OCI-LY1 (cell line): ENCODE measurements at regions not wholly inside any gene's neighbourhood (a gene's known extent, or its start where the extent isn't known, plus 50 kb on each side); places are given as distances from the start of the nearest gene placed in this dataset.

Source experiments
- H2AFZ ChIP-seq: fragments of 200-600 bp; sonication (generic), shearing (Covaris generic); 2 replicates; pipeline ENCODE4 v1.6.0; 2014; ENCODE audit warnings: antibody characterized with exemption, mild to moderate bottlenecking, low read length
- H3F3A ChIP-seq: fragments of 200-600 bp; sonication (generic), shearing (Covaris generic); 2 replicates; pipeline ENCODE4 v1.6.0; 2014; ENCODE audit warnings: mild to moderate bottlenecking, antibody characterized with exemption, low read length, moderate library complexity; ENCODE audit not compliant: insufficient read depth
- H3K27ac ChIP-seq: fragments of 200-600 bp; sonication (generic); 2 replicates; pipeline ENCODE4 v1.5.1; 2014; ENCODE audit warnings: low read length, mixed run types, mild to moderate bottlenecking, low read depth; ENCODE audit not compliant: poor library complexity, severe bottlenecking
- H3K27me3 ChIP-seq: fragments of 200-600 bp; sonication (generic); 2 replicates; pipeline ENCODE4 v1.6.0; 2014; ENCODE audit warnings: antibody characterized with exemption, mild to moderate bottlenecking, low read length, moderate library complexity; ENCODE audit not compliant: insufficient read depth
- H3K36me3 ChIP-seq: fragments of 200-600 bp; sonication (generic); 2 replicates; pipeline ENCODE4 v1.6.1; 2014; ENCODE audit warnings: mild to moderate bottlenecking, antibody characterized with exemption, low read length, moderate library complexity, mixed read lengths; ENCODE audit not compliant: insufficient read depth
- H3K4me1 ChIP-seq: fragments of 200-600 bp; sonication (generic); 2 replicates; pipeline ENCODE4 v1.5.1; 2014; ENCODE audit warnings: mild to moderate bottlenecking, low read length, moderate library complexity; ENCODE audit not compliant: insufficient read depth, severe bottlenecking
- H3K4me2 ChIP-seq: fragments of 200-600 bp; sonication (generic), shearing (Covaris generic); 2 replicates; pipeline ENCODE4 v1.6.1; 2014; ENCODE audit warnings: low read length
- H3K4me3 ChIP-seq: fragments of 200-600 bp; sonication (generic); 2 replicates; pipeline ENCODE4 v1.5.1; 2014; ENCODE audit warnings: low read length, low read depth, mild to moderate bottlenecking, mixed read lengths; ENCODE audit not compliant: poor library complexity, severe bottlenecking
- H3K79me2 ChIP-seq: fragments of 200-600 bp; shearing (Covaris generic); 2 replicates; pipeline ENCODE4 v1.6.1; 2016; ENCODE audit warnings: mixed run types, low read length, mixed read lengths; ENCODE audit not compliant: insufficient read depth
- H3K9ac ChIP-seq: fragments of 200-600 bp; sonication (generic), shearing (Covaris generic); 2 replicates; pipeline ENCODE4 v1.6.1; 2014; ENCODE audit warnings: mild to moderate bottlenecking, low read length, mixed read lengths
- H3K9me2 ChIP-seq: fragments of 200-600 bp; sonication (generic), shearing (Covaris generic); 2 replicates; pipeline ENCODE4 v1.6.1; 2014; ENCODE audit warnings: low read depth, mild to moderate bottlenecking, low read length, mixed read lengths
- H3K9me3 ChIP-seq: fragments of 200-600 bp; shearing (Covaris generic); 2 replicates; pipeline ENCODE4 v1.6.1; 2014; ENCODE audit warnings: low read length, mixed read lengths
- H4K20me1 ChIP-seq: fragments of 200-600 bp; sonication (generic), shearing (Covaris generic); 2 replicates; pipeline ENCODE4 v1.6.0; 2016; ENCODE audit warnings: mild to moderate bottlenecking, low read length; ENCODE audit not compliant: insufficient read depth
- EZH2 ChIP-seq: fragments of 200-600 bp; sonication (generic), shearing (Covaris generic); IDR thresholded peaks from 2 replicates; pipeline ENCODE4 v1.8.0; 2017; ENCODE audit warnings: borderline replicate concordance, mixed run types, mild to moderate bottlenecking, antibody characterized with exemption, low read length, moderate library complexity, mixed read lengths
- TF ChIP-seq, protein P1 (sequence below): fragments of 200-600 bp; sonication (generic), shearing (Covaris generic); IDR thresholded peaks from 2 replicates; pipeline ENCODE4 v1.5.1; 2017; ENCODE audit warnings: mild to moderate bottlenecking, antibody characterized with exemption, low read length, moderate library complexity, mixed read lengths

DNA sequence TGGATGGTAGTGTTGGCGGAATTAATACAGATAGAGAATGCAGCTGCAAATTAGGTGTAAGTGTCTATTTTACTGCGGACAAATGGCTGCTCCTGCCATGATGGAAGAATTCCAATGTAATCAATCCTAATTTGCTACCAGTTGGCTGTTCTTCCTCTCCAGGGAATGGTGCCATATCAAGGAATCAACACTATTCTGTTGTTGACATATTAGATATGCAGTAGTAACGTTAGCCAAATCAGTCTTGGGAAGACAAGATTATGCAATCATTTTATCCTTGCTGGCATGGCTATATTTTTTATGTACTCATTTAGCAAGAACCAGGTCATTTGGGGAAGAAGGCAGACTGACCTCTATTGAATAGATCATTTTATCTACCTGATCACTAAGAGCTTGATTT is 271.2 kb upstream of the AGA start:
- Histone ChIP-seq H4K20me1 (no peaks in the 10 kb centered on the region), H3K79me2 (no peaks in the 10 kb centered on the region), H3K9me3 (no peaks in the 10 kb centered on the region), H3K4me3 (no peak overlapping the region), H3K4me2 (no peak overlapping the region), H2AFZ (no peak overlapping the region), H3K36me3 (no peaks in the 10 kb centered on the region), H3K9ac (no peak overlapping the region), H3K27ac (no peak overlapping the region), H3K27me3 (no peaks in the 10 kb centered on the region), H3K9me2 (no peaks in the 10 kb centered on the region), H3F3A (no peaks in the 10 kb centered on the region), H3K4me1 (no peaks in the 10 kb centered on the region)
- TF ChIP-seq, protein P1, sequence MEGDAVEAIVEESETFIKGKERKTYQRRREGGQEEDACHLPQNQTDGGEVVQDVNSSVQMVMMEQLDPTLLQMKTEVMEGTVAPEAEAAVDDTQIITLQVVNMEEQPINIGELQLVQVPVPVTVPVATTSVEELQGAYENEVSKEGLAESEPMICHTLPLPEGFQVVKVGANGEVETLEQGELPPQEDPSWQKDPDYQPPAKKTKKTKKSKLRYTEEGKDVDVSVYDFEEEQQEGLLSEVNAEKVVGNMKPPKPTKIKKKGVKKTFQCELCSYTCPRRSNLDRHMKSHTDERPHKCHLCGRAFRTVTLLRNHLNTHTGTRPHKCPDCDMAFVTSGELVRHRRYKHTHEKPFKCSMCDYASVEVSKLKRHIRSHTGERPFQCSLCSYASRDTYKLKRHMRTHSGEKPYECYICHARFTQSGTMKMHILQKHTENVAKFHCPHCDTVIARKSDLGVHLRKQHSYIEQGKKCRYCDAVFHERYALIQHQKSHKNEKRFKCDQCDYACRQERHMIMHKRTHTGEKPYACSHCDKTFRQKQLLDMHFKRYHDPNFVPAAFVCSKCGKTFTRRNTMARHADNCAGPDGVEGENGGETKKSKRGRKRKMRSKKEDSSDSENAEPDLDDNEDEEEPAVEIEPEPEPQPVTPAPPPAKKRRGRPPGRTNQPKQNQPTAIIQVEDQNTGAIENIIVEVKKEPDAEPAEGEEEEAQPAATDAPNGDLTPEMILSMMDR: no peak
- TF ChIP-seq EZH2: no peak

DNA sequence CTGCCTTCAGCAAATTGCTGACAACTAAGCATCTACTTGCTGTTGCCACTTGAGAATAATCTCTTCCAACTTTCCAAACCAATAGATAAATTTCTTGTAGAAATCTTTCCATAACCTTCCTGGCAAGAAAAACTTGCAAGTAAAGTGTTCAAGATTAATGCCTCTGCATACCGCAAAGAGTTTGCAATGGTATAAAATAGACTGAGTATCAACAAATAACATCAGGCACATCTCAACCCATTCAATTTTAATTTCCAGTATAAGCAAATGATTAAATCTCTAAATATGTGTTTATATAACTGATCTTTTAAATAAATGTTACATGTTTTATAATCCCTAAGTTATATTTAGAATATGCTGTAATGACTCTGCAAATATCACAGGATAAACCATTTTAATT is 275.2 kb upstream of the AGA start:
- no peaks in the 10 kb centered on the region for H3K79me2 ChIP-seq
- H3K27ac ChIP-seq: no peak overlapping the region
- H3K36me3 ChIP-seq: no peaks in the 10 kb centered on the region
- no peak overlapping the region for H3K4me3 ChIP-seq
- no peaks in the 10 kb centered on the region for H4K20me1 ChIP-seq
- no peaks in the 10 kb centered on the region for H3K27me3 ChIP-seq
- H3K4me1 ChIP-seq: no peaks in the 10 kb centered on the region
- H2AFZ ChIP-seq: no peak overlapping the region
- H3K9me2 ChIP-seq: no peaks in the 10 kb centered on the region
- no peaks in the 10 kb centered on the region for H3F3A ChIP-seq
- H3K9ac ChIP-seq: no peak overlapping the region
- no peak for TF ChIP-seq EZH2
- TF ChIP-seq, protein P1: no peak
- no peaks in the 10 kb centered on the region for H3K9me3 ChIP-seq
- H3K4me2 ChIP-seq: no peak overlapping the region

DNA sequence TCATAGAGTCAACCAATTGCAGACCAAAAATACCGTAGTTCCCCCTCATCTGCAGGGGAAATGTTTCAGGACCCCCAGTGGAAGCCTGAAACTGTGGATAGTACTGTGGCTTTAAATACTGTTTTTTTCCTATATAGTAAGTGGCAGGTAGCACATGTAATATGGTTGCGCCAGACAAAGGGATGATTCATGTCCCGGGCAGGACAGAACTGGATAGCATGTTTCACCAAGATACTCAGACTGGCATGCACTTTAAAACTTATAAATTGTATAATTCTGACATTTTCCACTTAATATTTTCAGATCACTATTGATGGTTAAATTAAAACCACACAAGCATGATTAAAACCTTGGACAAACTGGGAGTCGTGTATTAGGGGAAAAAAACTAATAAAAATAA is 276.3 kb upstream of the AGA start:
- Histone ChIP-seq H3K27me3 (no peaks in the 10 kb centered on the region), H3K4me2 (no peak overlapping the region), H2AFZ (no peak overlapping the region), H3K9ac (no peak overlapping the region), H3K4me3 (no peak overlapping the region), H3F3A (no peaks in the 10 kb centered on the region), H4K20me1 (no peaks in the 10 kb centered on the region), H3K36me3 (no peaks in the 10 kb centered on the region), H3K9me3 (no peaks in the 10 kb centered on the region), H3K9me2 (no peaks in the 10 kb centered on the region), H3K79me2 (no peaks in the 10 kb centered on the region), H3K4me1 (no peaks in the 10 kb centered on the region), H3K27ac (no peak overlapping the region)
- TF ChIP-seq, protein P1: no peak
- TF ChIP-seq EZH2: no peak
